Fibroblast of lung (primary cell): ENCODE measurements at regions not wholly inside any gene's neighbourhood (a gene's known extent, or its start where the extent isn't known, plus 50 kb on each side); places are given as distances from the start of the nearest gene placed in this dataset.

Experiments
- DNase-seq, 2 donors: peaks; one replicate each; pipeline versions ENCODE4 v3.0.0 to v3.0.0-alpha.2; 2010; ENCODE audit warnings: low read depth in 2 of 2
- H2AFZ ChIP-seq: 2 replicates; pipeline ENCODE4 v1.5.1; 2012; ENCODE audit warnings: low read length, control low read depth, inconsistent platforms
- H3K27ac ChIP-seq: 2 replicates; pipeline ENCODE4 v1.5.1; 2011; ENCODE audit warnings: low read length, control low read depth; ENCODE audit not compliant: insufficient read depth
- H3K27me3 ChIP-seq: 2 replicates; pipeline ENCODE4 v1.5.1; 2011; ENCODE audit warnings: mild to moderate bottlenecking, low read length; ENCODE audit not compliant: control insufficient read depth, insufficient read depth
- H3K36me3 ChIP-seq: 2 replicates; pipeline ENCODE4 v1.5.1; 2011; ENCODE audit warnings: low read length; ENCODE audit not compliant: control insufficient read depth, insufficient read depth
- H3K4me1 ChIP-seq: 2 replicates; pipeline ENCODE4 v1.5.1; 2011; ENCODE audit warnings: low read length; ENCODE audit not compliant: control insufficient read depth, insufficient read depth; ENCODE audit errors: extremely low read depth
- H3K4me2 ChIP-seq: 2 replicates; pipeline ENCODE4 v1.5.1; 2011; ENCODE audit warnings: low read length, control low read depth; ENCODE audit not compliant: insufficient read depth; ENCODE audit errors: extremely low read depth
- H3K4me3 ChIP-seq, 4 experiments: fragments of 200-600 bp in 1 of 4; sonication (generic) in 1 of 4; replicated peaks in 1 of 4; 2 replicates each; pipeline ENCODE4 v1.5.1; 2011 to 2016; ENCODE audit warnings: low read length in 4 of 4, low read depth in 3 of 4, mild to moderate bottlenecking in 3 of 4, control low read depth in 2 of 4, inconsistent platforms in 1 of 4, mixed read lengths in 1 of 4; ENCODE audit not compliant: insufficient read depth in 1 of 4; ENCODE audit errors: control extremely low read depth in 1 of 4
- H3K79me2 ChIP-seq: 2 replicates; pipeline ENCODE4 v1.5.1; 2012; ENCODE audit warnings: mild to moderate bottlenecking, low read length, inconsistent platforms; ENCODE audit not compliant: control insufficient read depth, insufficient read depth
- H3K9ac ChIP-seq: 2 replicates; pipeline ENCODE4 v1.5.1; 2011; ENCODE audit warnings: mild to moderate bottlenecking, low read length, control low read depth; ENCODE audit not compliant: insufficient read depth
- H3K9me3 ChIP-seq: 2 replicates; pipeline ENCODE4 v1.5.1; 2012; ENCODE audit warnings: low read depth, low read length; ENCODE audit not compliant: control insufficient read depth, insufficient read depth
- H4K20me1 ChIP-seq: 2 replicates; pipeline ENCODE4 v1.5.1; 2011; ENCODE audit warnings: low read length; ENCODE audit not compliant: control insufficient read depth, insufficient read depth; ENCODE audit errors: extremely low read depth
- CTCF ChIP-seq, 2 donors: IDR thresholded peaks in 1 of 2; conservative IDR thresholded peaks in 1 of 2; 1 replicate in 1 of 2; 2 replicates in 1 of 2; pipeline ENCODE4 v1.5.1; 2011 to 2012; ENCODE audit warnings: low read length in 2 of 2, control low read depth in 1 of 2, inconsistent platforms in 1 of 2, low read depth in 1 of 2, mild to moderate bottlenecking in 1 of 2
- EZH2 ChIP-seq: IDR thresholded peaks from 2 replicates; pipeline ENCODE4 v1.5.1; 2012; ENCODE audit warnings: low read length, control low read depth, mild to moderate bottlenecking; ENCODE audit errors: missing control alignments

- no peak for DNase-seq
- Histone ChIP-seq H3K9ac (no peak overlapping the region), H3K4me3 (no peak overlapping the region), H3K27ac (no peak overlapping the region), H4K20me1 (no peaks in the 10 kb centered on the region), H3K27me3 (peaks cover 4% of the 10 kb centered on the region), H3K4me2 (no peak overlapping the region), H3K36me3 (no peaks in the 10 kb centered on the region), H2AFZ (no peak overlapping the region), H3K9me3 (no peaks in the 10 kb centered on the region), H3K4me1 (no peaks in the 10 kb centered on the region), H3K79me2 (no peaks in the 10 kb centered on the region)
- TF ChIP-seq EZH2 (no peak), CTCF (conservative IDR thresholded peaks at IDR 0.05 in 1 of 2, IDR thresholded peaks at IDR 0.05 in 1 of 2; ENCODE audit: low read depth in 1 of 2, low read length in 2 of 2) (no peak)
Observed at GRCh38 chr3:107925851-107926250, 165.0 kb downstream of the CD47 start.

- H3K27me3 ChIP-seq, result peaks cover 10% of the 10 kb centered on the region
- H3K4me3 ChIP-seq, result no peak overlapping the region
- no peak overlapping the region for H2AFZ ChIP-seq
- H3K79me2 ChIP-seq, result no peaks in the 10 kb centered on the region
- H3K9me3 ChIP-seq, result no peaks in the 10 kb centered on the region
- H3K4me2 ChIP-seq, result no peak overlapping the region
- no peaks in the 10 kb centered on the region for H4K20me1 ChIP-seq
- TF ChIP-seq CTCF (conservative IDR thresholded peaks at IDR 0.05 in 1 of 2, IDR thresholded peaks at IDR 0.05 in 1 of 2; ENCODE audit: low read depth in 1 of 2, low read length in 2 of 2), result no peak
- TF ChIP-seq EZH2, result no peak
- no peak overlapping the region for H3K9ac ChIP-seq
- no peaks in the 10 kb centered on the region for H3K4me1 ChIP-seq
- H3K36me3 ChIP-seq, result no peaks in the 10 kb centered on the region
- H3K27ac ChIP-seq, result no peak overlapping the region
- no peak for DNase-seq
Observed at GRCh38 chr3:107921038-107921437, 169.8 kb downstream of the CD47 start.

- H3K9ac ChIP-seq, result no peak overlapping the region
- H3K4me1 ChIP-seq, result no peaks in the 10 kb centered on the region
- no peak overlapping the region for H3K27ac ChIP-seq
- H3K4me2 ChIP-seq, result no peak overlapping the region
- no peaks in the 10 kb centered on the region for H3K36me3 ChIP-seq
- no peak overlapping the region for H2AFZ ChIP-seq
- H3K27me3 ChIP-seq, result peaks cover 10% of the 10 kb centered on the region
- H3K4me3 ChIP-seq, result no peak overlapping the region
- H4K20me1 ChIP-seq, result no peaks in the 10 kb centered on the region
- H3K9me3 ChIP-seq, result no peaks in the 10 kb centered on the region
- no peak for TF ChIP-seq CTCF (conservative IDR thresholded peaks at IDR 0.05 in 1 of 2, IDR thresholded peaks at IDR 0.05 in 1 of 2; ENCODE audit: low read depth in 1 of 2, low read length in 2 of 2)
- no peak for TF ChIP-seq EZH2
- no peak for DNase-seq
- no peaks in the 10 kb centered on the region for H3K79me2 ChIP-seq
Observed at GRCh38 chr3:107920538-107920937, 170.3 kb downstream of the CD47 start.
